GM12875 (cell line): ENCODE measurements at regions not wholly inside any gene's neighbourhood (a gene's known extent, or its start where the extent isn't known, plus 50 kb on each side); places are given as distances from the start of the nearest gene placed in this dataset.

ENCODE experiments used
- H3K4me3 ChIP-seq: one replicate; pipeline ENCODE4 v1.5.1; 2011; ENCODE audit warnings: low read depth, low read length, control low read depth
- TF ChIP-seq, protein P1 (sequence below): IDR thresholded peaks from 2 replicates; pipeline ENCODE4 v1.5.1; 2011; ENCODE audit warnings: low read depth, mild to moderate bottlenecking, control low read depth, inconsistent platforms, low read length, moderate library complexity, borderline replicate concordance; ENCODE audit not compliant: insufficient read depth

DNA sequence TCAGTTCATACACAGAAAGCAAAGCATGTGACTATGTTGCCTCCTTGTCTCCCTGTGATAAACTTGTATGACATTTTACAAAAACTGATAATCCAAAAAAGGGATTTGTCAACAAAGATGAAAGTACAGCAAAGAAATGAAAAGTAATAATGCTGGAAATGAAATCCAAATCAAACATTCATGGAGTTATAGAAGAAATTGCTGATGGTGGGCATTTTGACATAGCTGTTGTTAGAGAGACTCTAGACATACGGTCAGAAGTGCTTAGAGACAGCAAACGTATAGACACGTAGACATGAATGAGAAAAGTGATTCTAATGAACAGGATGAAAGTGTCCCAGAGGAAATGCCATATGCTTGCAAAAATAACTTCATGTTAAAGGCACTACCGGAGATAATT, 186.9 kb upstream of the RGMB start:
- H3K4me3 ChIP-seq: no peak overlapping the region
- TF ChIP-seq, protein P1, sequence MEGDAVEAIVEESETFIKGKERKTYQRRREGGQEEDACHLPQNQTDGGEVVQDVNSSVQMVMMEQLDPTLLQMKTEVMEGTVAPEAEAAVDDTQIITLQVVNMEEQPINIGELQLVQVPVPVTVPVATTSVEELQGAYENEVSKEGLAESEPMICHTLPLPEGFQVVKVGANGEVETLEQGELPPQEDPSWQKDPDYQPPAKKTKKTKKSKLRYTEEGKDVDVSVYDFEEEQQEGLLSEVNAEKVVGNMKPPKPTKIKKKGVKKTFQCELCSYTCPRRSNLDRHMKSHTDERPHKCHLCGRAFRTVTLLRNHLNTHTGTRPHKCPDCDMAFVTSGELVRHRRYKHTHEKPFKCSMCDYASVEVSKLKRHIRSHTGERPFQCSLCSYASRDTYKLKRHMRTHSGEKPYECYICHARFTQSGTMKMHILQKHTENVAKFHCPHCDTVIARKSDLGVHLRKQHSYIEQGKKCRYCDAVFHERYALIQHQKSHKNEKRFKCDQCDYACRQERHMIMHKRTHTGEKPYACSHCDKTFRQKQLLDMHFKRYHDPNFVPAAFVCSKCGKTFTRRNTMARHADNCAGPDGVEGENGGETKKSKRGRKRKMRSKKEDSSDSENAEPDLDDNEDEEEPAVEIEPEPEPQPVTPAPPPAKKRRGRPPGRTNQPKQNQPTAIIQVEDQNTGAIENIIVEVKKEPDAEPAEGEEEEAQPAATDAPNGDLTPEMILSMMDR: no peak

DNA sequence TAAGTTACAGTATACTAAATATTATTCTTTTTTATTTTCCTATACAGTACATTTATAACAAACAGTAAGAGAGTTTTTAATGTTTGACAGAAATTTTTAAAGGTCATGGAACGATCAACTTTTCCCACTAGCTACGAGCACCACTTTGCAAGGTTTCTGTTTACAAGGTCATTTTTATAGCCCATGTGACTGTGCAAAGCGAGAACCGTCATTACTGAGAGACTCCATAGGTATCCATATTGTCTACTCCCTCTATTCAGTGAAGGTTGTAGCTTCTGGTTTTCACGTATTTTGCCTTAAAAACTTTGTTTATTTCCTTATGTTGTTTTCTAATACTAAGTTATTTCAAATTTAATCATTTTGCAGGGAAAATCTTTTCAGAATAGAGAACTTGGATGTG, 186.3 kb upstream of the RGMB start:
- TF ChIP-seq, protein P1: no peak
- H3K4me3 ChIP-seq: no peak overlapping the region

DNA sequence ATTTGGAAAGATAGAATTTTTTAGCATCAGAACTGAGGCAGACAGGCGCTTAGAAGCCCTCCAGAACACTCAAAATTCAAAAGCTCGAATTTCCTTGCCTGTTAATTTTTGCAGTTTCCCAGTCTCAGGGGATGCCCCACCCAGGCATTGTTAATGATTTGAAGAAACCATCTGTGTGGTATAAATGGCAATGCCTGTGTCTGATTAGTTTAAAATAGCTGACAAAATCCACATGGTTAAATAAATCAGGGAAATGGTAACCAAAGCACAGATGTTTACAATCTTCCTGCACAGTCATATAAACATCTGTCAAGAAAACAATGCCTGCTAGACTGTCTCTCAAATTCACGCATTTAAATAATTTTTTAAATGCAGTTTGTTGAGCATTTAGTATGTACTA, 185.2 kb upstream of the RGMB start:
- H3K4me3 ChIP-seq: no peak overlapping the region
- TF ChIP-seq, protein P1: no peak

DNA sequence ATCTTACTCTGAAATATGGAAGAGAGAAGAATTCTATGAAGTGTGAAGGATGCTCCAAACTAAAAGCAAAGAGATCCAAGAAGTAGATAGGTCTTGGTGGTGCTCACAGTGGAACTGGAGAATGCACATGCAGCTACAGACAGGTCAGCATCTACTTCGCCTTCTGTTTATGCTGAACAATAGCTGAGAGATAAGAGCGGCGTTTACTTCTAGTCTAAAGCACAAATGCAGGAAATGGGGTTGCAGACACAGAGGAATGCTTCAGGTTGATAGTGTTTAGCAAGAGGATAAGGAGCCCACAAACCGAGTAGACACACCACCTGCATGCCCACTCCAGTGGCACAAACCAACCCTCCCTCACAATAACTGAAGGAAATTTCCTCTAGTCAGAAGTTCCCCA, 180.0 kb upstream of the RGMB start:
- TF ChIP-seq, protein P1: no peak
- no peak overlapping the region for H3K4me3 ChIP-seq

DNA sequence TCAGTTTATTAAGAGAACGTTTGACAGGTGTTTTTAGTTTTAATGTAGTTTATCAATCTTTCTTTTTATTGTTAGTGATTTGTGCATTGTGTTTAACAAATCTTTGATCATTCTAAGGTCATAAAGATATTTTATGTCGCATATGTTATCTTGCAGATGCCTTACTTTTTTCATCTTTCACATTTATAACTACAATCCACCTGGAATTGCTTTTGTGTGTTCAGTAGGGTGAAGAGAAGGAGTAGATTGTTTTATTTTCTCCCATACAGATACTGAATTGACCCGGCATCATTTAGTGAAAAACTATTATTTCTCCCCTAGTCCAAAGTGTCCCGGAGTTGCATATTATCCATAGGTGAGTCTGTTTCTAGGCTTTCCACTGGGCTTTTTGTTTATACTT, 179.4 kb upstream of the RGMB start:
- H3K4me3 ChIP-seq: no peak overlapping the region
- TF ChIP-seq, protein P1: no peak

DNA sequence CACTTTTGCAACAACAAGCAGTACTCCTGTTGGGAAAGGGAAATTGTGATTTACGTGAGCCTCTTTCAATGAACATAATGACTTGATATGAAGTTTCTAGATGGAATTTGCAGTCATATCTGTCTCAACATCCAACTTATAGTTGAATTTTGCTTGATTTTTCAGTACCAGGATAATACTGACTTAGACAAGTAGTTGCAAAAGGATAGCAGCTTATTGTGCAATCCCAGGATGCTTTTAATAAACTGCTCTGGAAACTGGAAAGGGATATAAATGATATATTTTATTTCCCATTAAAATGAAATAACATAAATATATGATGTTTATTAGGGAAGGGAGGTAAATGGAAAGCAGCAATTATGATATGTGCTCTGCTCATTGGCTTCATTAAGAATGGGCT, 174.4 kb upstream of the RGMB start:
- no peak overlapping the region for H3K4me3 ChIP-seq
- TF ChIP-seq, protein P1: no peak

DNA sequence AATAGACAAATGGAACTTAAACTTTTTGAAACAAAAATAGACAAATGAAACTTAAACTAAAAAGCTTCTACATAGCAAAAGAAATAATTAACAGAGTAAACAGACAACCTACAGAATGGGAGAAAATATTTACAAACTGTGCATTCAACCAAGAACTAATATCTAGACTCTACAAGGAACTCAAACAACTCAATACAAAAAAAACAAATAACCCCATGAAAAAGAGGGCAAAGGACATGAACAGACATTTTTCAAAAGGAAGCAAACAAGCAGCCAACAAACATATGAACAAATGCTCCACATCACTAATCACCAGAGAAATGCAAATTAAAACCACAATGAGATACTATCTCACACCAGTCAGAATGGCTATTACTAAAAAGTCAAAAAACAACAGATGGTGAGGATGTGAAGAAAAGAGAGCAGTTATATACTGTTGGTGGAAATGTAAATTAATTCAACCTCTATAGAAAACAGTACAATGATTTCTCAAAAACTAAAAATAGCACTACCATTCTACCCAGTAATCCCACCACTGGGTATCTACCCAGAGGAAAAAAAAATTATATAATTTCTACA, 170.8 kb upstream of the RGMB start:
- TF ChIP-seq, protein P1: no peak
- H3K4me3 ChIP-seq: no peak overlapping the region
